Choroid plexus epithelial cell (primary cell): ENCODE measurements at regions not wholly inside any gene's neighbourhood (a gene's known extent, or its start where the extent isn't known, plus 50 kb on each side); places are given as distances from the start of the nearest gene placed in this dataset.

Source experiments
- DNase-seq: peaks from one replicate; pipeline ENCODE4 v3.0.0-alpha.2; 2010; ENCODE audit warnings: low read depth
- H3K4me3 ChIP-seq: 2 replicates; pipeline ENCODE4 v1.5.1; 2011; ENCODE audit warnings: low read depth, mild to moderate bottlenecking, control low read depth, low read length, moderate library complexity
- CTCF ChIP-seq: conservative IDR thresholded peaks from 2 replicates; pipeline ENCODE4 v1.5.1; 2011; ENCODE audit warnings: low read depth, mild to moderate bottlenecking, control low read depth, inconsistent platforms, low read length, moderate library complexity

- TF ChIP-seq CTCF, result no peak
- H3K4me3 ChIP-seq, result no peak overlapping the region
- DNase-seq, result no peak
These were observed 464.1 kb downstream of the TSN start for GRCh38 chr2:122219504-122219903.

GRCh38 chr2:122221665-122222064 is 466.2 kb downstream of the TSN start:
- no peak overlapping the region for H3K4me3 ChIP-seq
- no peak for DNase-seq
- no peak for TF ChIP-seq CTCF

- DNase-seq, result no peak
- H3K4me3 ChIP-seq, result no peak overlapping the region
- no peak for TF ChIP-seq CTCF
These were observed 475.8 kb downstream of the TSN start for GRCh38 chr2:122231296-122231695.

GRCh38 chr2:122233372-122233771 is 477.9 kb downstream of the TSN start:
- no peak overlapping the region for H3K4me3 ChIP-seq
- TF ChIP-seq CTCF, result no peak
- no peak for DNase-seq

- DNase-seq, result no peak
- TF ChIP-seq CTCF, result no peak
- H3K4me3 ChIP-seq, result no peak overlapping the region
These were observed 480.9 kb downstream of the TSN start for GRCh38 chr2:122236152-122236874.

GRCh38 chr2:122236925-122237324 is 481.5 kb downstream of the TSN start:
- TF ChIP-seq CTCF, result no peak
- DNase-seq, result no peak

GRCh38 chr2:122237450-122237849 is 482.0 kb downstream of the TSN start:
- H3K4me3 ChIP-seq, result no peak overlapping the region
- DNase-seq, result no peak
- no peak for TF ChIP-seq CTCF

More at GRCh38 chr2:122236925-122237324, 481.5 kb downstream of the TSN start:
- H3K4me3 ChIP-seq, result no peak overlapping the region
